ENCODE measurements at regions not wholly inside any gene's neighbourhood (a gene's known extent, or its start where the extent isn't known, plus 50 kb on each side); places are given as distances from the start of the nearest gene placed in this dataset.

- DNase-seq (ENCODE audit: low read depth) = no peak
- no peak overlapping the region for H3K4me3 ChIP-seq (ENCODE audit: low read length)
- no peak for TF ChIP-seq CTCF (IDR thresholded peaks at IDR 0.05; ENCODE audit: insufficient read depth, low read depth, low read length, missing control alignments)
Measured at GRCh38 chr2:143823876-143824275, 694.7 kb downstream of the ARHGAP15 start.

- H3K4me3 ChIP-seq (ENCODE audit: low read length) = no peak overlapping the region
- no peak for TF ChIP-seq CTCF (IDR thresholded peaks at IDR 0.05; ENCODE audit: insufficient read depth, low read depth, low read length, missing control alignments)
- no peak for DNase-seq (ENCODE audit: low read depth)
Measured at GRCh38 chr2:143823296-143823695, 694.1 kb downstream of the ARHGAP15 start.

GRCh38 chr2:143822736-143823135 is 693.5 kb downstream of the ARHGAP15 start:
- no peak for DNase-seq (ENCODE audit: low read depth)
- TF ChIP-seq CTCF (IDR thresholded peaks at IDR 0.05; ENCODE audit: insufficient read depth, low read depth, low read length, missing control alignments) = no peak
- no peak overlapping the region for H3K4me3 ChIP-seq (ENCODE audit: low read length)

GRCh38 chr2:143819764-143820163 is 690.5 kb downstream of the ARHGAP15 start:
- DNase-seq (ENCODE audit: low read depth) = no peak
- TF ChIP-seq CTCF (IDR thresholded peaks at IDR 0.05; ENCODE audit: insufficient read depth, low read depth, low read length, missing control alignments) = no peak
- H3K4me3 ChIP-seq (ENCODE audit: low read length) = no peak overlapping the region

GRCh38 chr2:143819190-143819735 is 690.0 kb downstream of the ARHGAP15 start:
- DNase-seq (ENCODE audit: low read depth) = peak; percentile 12
- TF ChIP-seq CTCF (IDR thresholded peaks at IDR 0.05; ENCODE audit: insufficient read depth, low read depth, low read length, missing control alignments) = no peak
- no peak overlapping the region for H3K4me3 ChIP-seq (ENCODE audit: low read length)

All from epithelial cell of esophagus (primary cell).